ENCODE measurements at regions not wholly inside any gene's neighbourhood (a gene's known extent, or its start where the extent isn't known, plus 50 kb on each side); places are given as distances from the start of the nearest gene placed in this dataset.
"Not testable (repeated sequence)": the region's sequence is repeated elsewhere in the genome, so short reads cannot be mapped to it uniquely, and the experiment has no call there.

DNA sequence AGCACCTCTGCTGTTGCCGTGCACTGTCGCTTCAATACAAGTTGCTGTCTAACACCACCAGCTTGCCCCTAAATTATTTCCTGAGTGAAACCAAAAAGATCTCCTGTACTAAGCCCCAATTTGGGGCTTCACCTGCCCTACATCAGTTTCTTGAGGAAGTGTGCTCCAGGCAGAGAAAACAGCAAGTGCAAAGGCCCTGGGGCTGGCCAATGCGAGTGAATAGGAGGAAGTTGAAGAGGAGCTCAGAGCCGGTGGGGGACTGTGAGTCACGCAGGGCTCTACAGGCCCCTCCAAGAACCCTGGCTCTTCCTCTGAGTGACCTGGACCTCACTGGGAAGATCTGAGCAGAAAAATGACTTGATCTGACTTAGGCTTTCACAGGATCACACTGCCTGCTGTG, 117.2 kb downstream of the IPO8 start:
- DNase-seq: no peak

GRCh38 chr12:30573145-30573544, 122.5 kb downstream of the IPO8 start:
- no peak for DNase-seq

GRCh38 chr12:30570211-30570890, 125.3 kb downstream of the IPO8 start:
- DNase-seq: no peak

GRCh38 chr12:30569426-30569825, 126.2 kb downstream of the IPO8 start:
- DNase-seq: no peak

GRCh38 chr12:30568453-30568852, 127.2 kb downstream of the IPO8 start:
- no peak for DNase-seq

GRCh38 chr12:30567082-30567481, 128.6 kb downstream of the IPO8 start:
- DNase-seq: no peak

DNA sequence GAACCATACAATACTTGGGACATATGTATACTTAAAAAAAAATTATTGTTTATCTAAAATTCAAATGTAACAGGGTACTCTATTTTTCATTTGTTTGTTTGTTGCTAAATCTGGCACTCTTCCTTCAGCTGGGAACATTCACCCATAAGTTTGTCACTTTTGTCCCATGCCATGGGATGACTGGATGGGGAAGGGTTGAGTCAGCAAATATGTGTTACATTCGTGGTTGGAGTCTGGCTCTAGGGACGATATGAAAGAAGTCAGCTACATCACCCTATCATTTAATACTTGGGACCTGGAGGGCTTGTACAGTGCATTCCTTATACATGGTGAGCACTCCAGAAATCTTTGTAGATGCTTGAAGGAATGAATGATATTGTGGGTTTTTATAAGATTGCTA, 131.3 kb downstream of the IPO8 start:
- DNase-seq: no peak

DNA sequence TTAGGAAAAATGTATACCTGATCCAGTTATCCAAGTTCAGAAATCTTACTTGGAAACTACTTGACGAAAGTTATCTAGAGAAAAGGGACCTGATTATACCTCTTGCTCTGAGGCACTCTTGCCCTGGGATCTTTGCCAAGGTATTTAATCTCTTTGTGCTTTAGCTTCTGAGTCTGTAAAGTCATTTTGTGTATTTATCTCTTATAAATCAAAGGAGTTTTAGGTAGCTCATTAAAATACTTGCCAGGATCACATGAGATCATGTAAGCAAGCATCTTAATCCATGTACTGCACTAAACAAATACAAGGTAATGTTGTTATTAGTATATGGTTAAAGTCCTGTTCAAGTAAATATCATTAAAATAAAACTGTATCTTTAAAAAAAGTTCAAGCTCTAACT, 147.5 kb downstream of the IPO8 start:
- no peak for DNase-seq

- no peak for DNase-seq
Measured at GRCh38 chr12:30546121-30546520, 149.5 kb downstream of the IPO8 start.

DNA sequence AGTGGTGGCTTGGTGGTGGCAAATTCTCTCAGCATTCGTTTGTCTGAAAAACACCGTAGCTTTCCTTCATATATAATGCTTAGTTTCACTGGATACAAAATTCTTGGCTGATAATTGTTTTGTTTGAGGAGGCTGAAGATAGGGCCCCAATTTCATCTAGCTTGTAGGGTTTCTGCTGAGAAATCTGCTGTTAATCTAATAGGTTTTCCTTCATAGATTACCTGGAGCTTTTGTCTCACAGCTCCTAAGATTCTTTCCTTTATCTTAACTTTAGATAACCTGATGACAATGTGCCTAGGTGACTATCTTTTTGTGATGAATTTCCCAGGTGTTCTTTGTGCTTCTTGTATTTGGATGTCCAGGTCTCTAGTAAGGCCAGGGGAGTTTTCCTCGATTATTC, 151.0 kb downstream of the IPO8 start:
- not testable (repeated sequence) for DNase-seq

- DNase-seq: no peak
Measured at GRCh38 chr12:30537228-30537627, 158.4 kb downstream of the IPO8 start.

DNA sequence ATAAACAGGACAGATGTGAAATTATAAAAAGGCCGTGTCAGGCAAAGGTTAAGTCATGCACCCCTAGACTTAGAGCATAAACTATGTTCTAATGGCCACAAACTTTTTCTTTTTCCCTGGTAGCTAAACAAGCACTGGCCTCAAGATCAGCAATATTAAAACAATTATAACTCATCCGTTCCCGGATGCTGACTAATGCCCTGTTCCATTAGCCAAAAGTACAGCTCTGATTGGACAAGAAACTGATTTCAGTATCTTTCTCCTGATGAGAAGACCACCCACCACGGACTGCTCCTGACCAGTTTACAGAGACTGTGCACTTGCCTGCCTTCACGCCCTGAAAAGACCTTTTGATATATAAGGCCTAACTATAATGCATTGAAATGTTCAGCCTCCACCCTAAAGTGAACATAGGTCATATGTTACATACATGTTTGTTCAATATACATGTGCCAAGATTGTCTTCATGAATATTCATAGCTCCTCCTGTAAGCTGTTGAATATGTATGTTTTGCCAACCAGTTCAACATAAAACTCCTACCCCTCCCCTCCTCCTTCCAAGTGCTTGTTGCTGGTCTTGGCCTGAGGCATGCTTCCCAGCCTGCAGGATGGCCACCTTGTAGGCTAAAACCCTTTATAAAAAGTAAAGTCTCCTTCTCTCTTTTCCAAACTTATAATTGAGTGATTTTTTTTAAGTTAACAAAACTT, 162.0 kb downstream of the IPO8 start:
- DNase-seq: no peak

- no peak for DNase-seq
Measured at GRCh38 chr12:30531731-30532678, 163.7 kb downstream of the IPO8 start.

GRCh38 chr12:30529489-30530269, 166.0 kb downstream of the IPO8 start:
- DNase-seq: no peak

- DNase-seq: no peak
Measured at GRCh38 chr12:30525171-30525570, 170.5 kb downstream of the IPO8 start.

- not testable (repeated sequence) for DNase-seq
Measured at GRCh38 chr12:30520285-30520684, 175.4 kb downstream of the IPO8 start.

DNA sequence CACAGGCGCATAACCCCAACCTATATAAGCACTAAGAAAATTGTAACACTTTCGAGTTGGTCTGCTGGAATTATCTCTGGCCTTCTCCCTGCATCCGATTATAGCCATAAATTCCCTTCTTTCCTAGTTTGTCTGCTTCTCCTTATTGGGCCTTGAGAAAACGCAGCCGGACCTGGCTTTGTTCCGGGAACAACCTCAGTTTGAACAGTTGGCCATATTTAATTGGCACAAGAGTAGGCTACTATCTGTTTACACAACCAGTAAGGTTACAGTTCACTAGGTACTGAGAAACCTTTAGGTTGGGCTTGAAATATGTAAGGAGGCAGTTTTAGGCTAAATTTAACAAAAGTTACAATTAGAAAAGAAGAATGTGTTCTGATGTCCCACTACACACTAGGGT, 176.1 kb downstream of the IPO8 start:
- DNase-seq: no peak

GRCh38 chr12:30517320-30517719, 178.3 kb downstream of the IPO8 start:
- DNase-seq: no peak

DNA sequence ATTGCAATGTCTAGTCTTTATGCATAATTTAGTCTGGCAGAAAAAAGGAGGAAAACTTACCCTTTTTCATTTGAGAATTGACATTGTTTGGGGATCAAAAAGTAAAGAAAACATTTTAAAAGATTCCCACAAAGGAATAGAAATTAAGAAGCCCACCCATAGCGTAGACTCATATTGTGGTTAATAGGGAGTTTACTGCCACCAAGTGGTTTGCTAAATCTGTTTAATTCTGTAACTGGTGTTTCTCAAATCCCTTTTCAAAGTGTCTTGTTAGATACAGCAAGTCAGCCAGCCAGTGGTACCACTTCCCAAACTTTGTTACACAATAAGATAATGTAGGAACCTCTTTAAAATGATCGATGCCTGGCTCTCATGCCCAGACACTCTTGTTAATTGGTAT, 180.3 kb downstream of the IPO8 start:
- no peak for DNase-seq

GRCh38 chr12:30514666-30515065, 181.0 kb downstream of the IPO8 start:
- DNase-seq: no peak

GRCh38 chr12:30508205-30508967, 187.3 kb downstream of the IPO8 start:
- no peak for DNase-seq

DNA sequence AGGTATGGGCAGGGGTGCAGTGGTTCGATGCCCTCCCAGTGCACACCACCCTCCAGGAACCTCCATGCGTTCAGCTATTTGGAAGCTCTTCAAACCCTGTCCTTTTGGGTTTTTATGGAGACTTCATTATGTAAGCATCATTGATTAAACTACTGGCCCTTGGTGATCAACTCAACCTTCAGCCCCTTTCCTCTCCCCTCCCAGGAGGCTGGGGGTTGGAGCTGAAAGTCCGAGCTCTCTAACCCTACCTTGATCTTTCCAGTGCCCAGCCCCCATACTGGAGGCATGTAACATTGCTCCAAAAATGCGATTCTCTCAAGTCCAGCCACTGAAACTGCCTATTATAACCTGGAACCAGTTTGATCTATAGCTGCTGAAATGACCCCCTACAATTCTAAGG, 188.1 kb downstream of the IPO8 start:
- no peak for DNase-seq

Measured in hematopoietic multipotent progenitor cell treated with erythropoietin and hydrocortisone succinate and interleukin-3 and kit ligand, for 8 days (in vitro differentiated cells).